Peyer's patch (tissue), 4 donors: ENCODE measurements at regions not wholly inside any gene's neighbourhood (a gene's known extent, or its start where the extent isn't known, plus 50 kb on each side); places are given as distances from the start of the nearest gene placed in this dataset.

ENCODE experiments used
- POLR2A ChIP-seq, 2 donors: fragments of 450-650 bp; IDR thresholded peaks; one replicate each; pipeline ENCODE4 v1.5.1; 2017; ENCODE audit warnings: antibody characterized with exemption in 2 of 2, mild to moderate bottlenecking in 2 of 2, moderate library complexity in 2 of 2
- TF ChIP-seq, protein P1 (sequence below), 6 experiments: fragments of 450-650 bp in 4 of 6; fragments of 200-600 bp in 2 of 6; sonication (generic) in 1 of 6; IDR thresholded peaks; one replicate each; pipeline ENCODE4 v1.5.1; 2017 to 2019; ENCODE audit warnings: antibody characterized with exemption in 6 of 6, mild to moderate bottlenecking in 3 of 6, moderate library complexity in 1 of 6

DNA sequence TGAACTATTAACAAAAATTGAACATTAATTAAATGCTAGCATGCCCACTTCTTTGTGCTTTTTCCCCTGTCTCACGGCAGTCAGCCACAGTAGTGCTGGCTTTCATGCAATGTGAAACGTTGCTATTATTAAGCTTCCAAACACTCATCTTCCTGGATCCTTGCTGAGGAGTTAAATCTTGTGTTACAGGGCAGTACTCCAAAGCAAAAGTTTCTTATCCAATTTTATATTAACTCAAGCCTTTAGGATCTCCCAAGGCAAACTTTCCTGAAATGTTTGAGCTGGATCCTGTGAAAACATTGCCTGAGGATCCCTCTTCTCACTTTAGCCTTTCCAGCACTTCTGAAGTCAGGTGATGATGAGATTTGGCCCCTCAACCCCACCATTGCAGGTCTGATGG is 1454.8 kb downstream of the FSTL5 start:
- no peak for TF ChIP-seq POLR2A (IDR thresholded peaks at IDR 0.05)
- TF ChIP-seq, protein P1, sequence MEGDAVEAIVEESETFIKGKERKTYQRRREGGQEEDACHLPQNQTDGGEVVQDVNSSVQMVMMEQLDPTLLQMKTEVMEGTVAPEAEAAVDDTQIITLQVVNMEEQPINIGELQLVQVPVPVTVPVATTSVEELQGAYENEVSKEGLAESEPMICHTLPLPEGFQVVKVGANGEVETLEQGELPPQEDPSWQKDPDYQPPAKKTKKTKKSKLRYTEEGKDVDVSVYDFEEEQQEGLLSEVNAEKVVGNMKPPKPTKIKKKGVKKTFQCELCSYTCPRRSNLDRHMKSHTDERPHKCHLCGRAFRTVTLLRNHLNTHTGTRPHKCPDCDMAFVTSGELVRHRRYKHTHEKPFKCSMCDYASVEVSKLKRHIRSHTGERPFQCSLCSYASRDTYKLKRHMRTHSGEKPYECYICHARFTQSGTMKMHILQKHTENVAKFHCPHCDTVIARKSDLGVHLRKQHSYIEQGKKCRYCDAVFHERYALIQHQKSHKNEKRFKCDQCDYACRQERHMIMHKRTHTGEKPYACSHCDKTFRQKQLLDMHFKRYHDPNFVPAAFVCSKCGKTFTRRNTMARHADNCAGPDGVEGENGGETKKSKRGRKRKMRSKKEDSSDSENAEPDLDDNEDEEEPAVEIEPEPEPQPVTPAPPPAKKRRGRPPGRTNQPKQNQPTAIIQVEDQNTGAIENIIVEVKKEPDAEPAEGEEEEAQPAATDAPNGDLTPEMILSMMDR (IDR thresholded peaks at IDR 0.05): no peak
